ENCODE measurements at regions not wholly inside any gene's neighbourhood (a gene's known extent, or its start where the extent isn't known, plus 50 kb on each side); places are given as distances from the start of the nearest gene placed in this dataset.

GRCh38 chr6:23003671-23004467, 434.5 kb downstream of the HDGFL1 start:
- intact Hi-C loops (cut with micrococcal nuclease), result no loop called here

GRCh38 chr6:23006656-23007055, 437.3 kb downstream of the HDGFL1 start:
- intact Hi-C loops (cut with micrococcal nuclease), result no loop called here

GRCh38 chr6:23011615-23012014, 442.2 kb downstream of the HDGFL1 start:
- intact Hi-C loops (cut with micrococcal nuclease), result no loop called here

- intact Hi-C loops (cut with micrococcal nuclease), result no loop called here
These were observed 444.4 kb downstream of the HDGFL1 start for GRCh38 chr6:23013776-23014175.

GRCh38 chr6:23016696-23017095, 447.3 kb downstream of the HDGFL1 start:
- intact Hi-C loops (cut with micrococcal nuclease), result no loop called here

GRCh38 chr6:23021487-23021886, 452.1 kb downstream of the HDGFL1 start:
- intact Hi-C loops (cut with micrococcal nuclease), result no loop called here

GRCh38 chr6:23027281-23027680, 457.9 kb downstream of the HDGFL1 start:
- intact Hi-C loops (cut with micrococcal nuclease), result no loop called here

- intact Hi-C loops (cut with micrococcal nuclease), result no loop called here
These were observed 462.6 kb downstream of the HDGFL1 start for GRCh38 chr6:23031986-23032385.

GRCh38 chr6:23034926-23035325, 465.6 kb downstream of the HDGFL1 start:
- intact Hi-C loops (cut with micrococcal nuclease), result no loop called here

GRCh38 chr6:23036406-23036983, 467.1 kb downstream of the HDGFL1 start:
- intact Hi-C loops (cut with micrococcal nuclease), result no loop called here

GRCh38 chr6:23040899-23041298, 471.5 kb downstream of the HDGFL1 start:
- intact Hi-C loops (cut with micrococcal nuclease), result no loop called here

- intact Hi-C loops (cut with micrococcal nuclease), result no loop called here
These were observed 475.9 kb downstream of the HDGFL1 start for GRCh38 chr6:23045280-23045679.

- intact Hi-C loops (cut with micrococcal nuclease), result no loop called here
These were observed 486.2 kb downstream of the HDGFL1 start for GRCh38 chr6:23055523-23055922.

GRCh38 chr6:23073821-23074220, 504.5 kb downstream of the HDGFL1 start:
- intact Hi-C loops (cut with micrococcal nuclease), result no loop called here

GRCh38 chr6:23077772-23078171, 508.4 kb downstream of the HDGFL1 start:
- intact Hi-C loops (cut with micrococcal nuclease), result no loop called here

GRCh38 chr6:23081701-23082100, 512.3 kb downstream of the HDGFL1 start:
- intact Hi-C loops (cut with micrococcal nuclease), result no loop called here

GRCh38 chr6:23086100-23086499, 516.7 kb downstream of the HDGFL1 start:
- intact Hi-C loops (cut with micrococcal nuclease), result no loop called here

GRCh38 chr6:23087471-23087870, 518.1 kb downstream of the HDGFL1 start:
- intact Hi-C loops (cut with micrococcal nuclease), result no loop called here

GRCh38 chr6:23088761-23089160, 519.4 kb downstream of the HDGFL1 start:
- intact Hi-C loops (cut with micrococcal nuclease), result no loop called here

- intact Hi-C loops (cut with micrococcal nuclease), result no loop called here
These were observed 520.6 kb downstream of the HDGFL1 start for GRCh38 chr6:23089981-23090380.

GRCh38 chr6:23091795-23092194, 522.4 kb downstream of the HDGFL1 start:
- intact Hi-C loops (cut with micrococcal nuclease), result no loop called here

- intact Hi-C loops (cut with micrococcal nuclease), result no loop called here
These were observed 527.5 kb downstream of the HDGFL1 start for GRCh38 chr6:23096876-23097275.

GRCh38 chr6:23097566-23097965, 528.2 kb downstream of the HDGFL1 start:
- intact Hi-C loops (cut with micrococcal nuclease), result no loop called here

Data from T-helper 1 cell treated with Interleukin-12 subunit alpha and Interleukin-12 subunit beta and Interleukin-4 antibody, amounts not matched to agents 30 ng/mL and 1 ng/mL, for 36 hours (primary cell).